Stimulated activated CD8-positive, alpha-beta memory T cell treated with anti-CD3 and anti-CD28 coated beads, Interleukin-12 subunit alpha, Interleukin-12 subunit beta, amount 100 ng/mL, for 4 hours (primary cell): ENCODE measurements at regions not wholly inside any gene's neighbourhood (a gene's known extent, or its start where the extent isn't known, plus 50 kb on each side); places are given as distances from the start of the nearest gene placed in this dataset.
"Not testable (repeated sequence)": the region's sequence is repeated elsewhere in the genome, so short reads cannot be mapped to it uniquely, and the experiment has no call there.

ENCODE experiments used
- DNase-seq: peaks from one replicate; pipeline ENCODE4 v3.0.0-alpha.2; 2020; ENCODE audit warnings: low read depth

- no peak for DNase-seq
These were observed 228.3 kb upstream of the WSB1 start for GRCh38 chr17:27065588-27065987.

GRCh38 chr17:27066315-27066714 lies 227.6 kb upstream of the WSB1 start:
- DNase-seq: no peak

- DNase-seq: no peak
These were observed 223.9 kb upstream of the WSB1 start for GRCh38 chr17:27069842-27070508.

GRCh38 chr17:27070836-27071235 lies 223.1 kb upstream of the WSB1 start:
- no peak for DNase-seq

- no peak for DNase-seq
These were observed 221.0 kb upstream of the WSB1 start for GRCh38 chr17:27072885-27073284.

- DNase-seq: no peak
These were observed 217.1 kb upstream of the WSB1 start for GRCh38 chr17:27076814-27077213.

GRCh38 chr17:27078296-27078695 lies 215.6 kb upstream of the WSB1 start:
- no peak for DNase-seq

- DNase-seq: no peak
These were observed 214.3 kb upstream of the WSB1 start for GRCh38 chr17:27079660-27080059.

GRCh38 chr17:27081002-27081638 lies 212.8 kb upstream of the WSB1 start:
- no peak for DNase-seq

GRCh38 chr17:27082023-27082774 lies 211.7 kb upstream of the WSB1 start:
- DNase-seq: no peak

- DNase-seq: no peak
These were observed 211.1 kb upstream of the WSB1 start for GRCh38 chr17:27082775-27083154.

- no peak for DNase-seq
These were observed 210.3 kb upstream of the WSB1 start for GRCh38 chr17:27083408-27084185.

GRCh38 chr17:27085517-27085916 lies 208.4 kb upstream of the WSB1 start:
- DNase-seq: no peak

- no peak for DNase-seq
These were observed 207.4 kb upstream of the WSB1 start for GRCh38 chr17:27086526-27086925.

- DNase-seq: no peak
These were observed 205.8 kb upstream of the WSB1 start for GRCh38 chr17:27087935-27088766.

- DNase-seq: no peak
These were observed 205.2 kb upstream of the WSB1 start for GRCh38 chr17:27088767-27089078.

- DNase-seq: not testable (repeated sequence)
These were observed 204.6 kb upstream of the WSB1 start for GRCh38 chr17:27089079-27089928.

- no peak for DNase-seq
These were observed 204.0 kb upstream of the WSB1 start for GRCh38 chr17:27089929-27090247.

GRCh38 chr17:27090450-27091042 lies 203.4 kb upstream of the WSB1 start:
- DNase-seq: not testable (repeated sequence)

GRCh38 chr17:27091043-27091497 lies 202.8 kb upstream of the WSB1 start:
- no peak for DNase-seq
